Islet precursor cell (in vitro differentiated cells): ENCODE measurements at regions not wholly inside any gene's neighbourhood (a gene's known extent, or its start where the extent isn't known, plus 50 kb on each side); places are given as distances from the start of the nearest gene placed in this dataset.

Experiments used
- DNase-seq: peaks from one replicate; pipeline ENCODE4 v3.0.0-alpha.2; 2018

GRCh38 chr11:120032766-120033390 is 105.0 kb downstream of the TRIM29 start:
- DNase-seq, result peak; percentile 45

GRCh38 chr11:120031612-120032600 is 106.0 kb downstream of the TRIM29 start:
- DNase-seq, result peak; percentile 49

- DNase-seq, result peak; percentile 33
Measured at GRCh38 chr11:120031156-120031555, 106.8 kb downstream of the TRIM29 start.

- peak; percentile 35 for DNase-seq
Measured at GRCh38 chr11:120030411-120030810, 107.5 kb downstream of the TRIM29 start.

GRCh38 chr11:120029321-120029720 is 108.6 kb downstream of the TRIM29 start:
- DNase-seq, result peak; percentile 42

GRCh38 chr11:120028897-120029258 is 109.0 kb downstream of the TRIM29 start:
- DNase-seq, result no peak

- DNase-seq, result peak; percentile 48
Measured at GRCh38 chr11:120028181-120028896, 109.6 kb downstream of the TRIM29 start.

GRCh38 chr11:120027546-120028180 is 110.2 kb downstream of the TRIM29 start:
- peak; percentile 51 for DNase-seq

- peak; percentile 38 for DNase-seq
Measured at GRCh38 chr11:120025606-120026335, 112.1 kb downstream of the TRIM29 start.

GRCh38 chr11:120024586-120024985 is 113.3 kb downstream of the TRIM29 start:
- no peak for DNase-seq

GRCh38 chr11:120024046-120024445 is 113.9 kb downstream of the TRIM29 start:
- peak; percentile 50 for DNase-seq

GRCh38 chr11:120023551-120023950 is 114.4 kb downstream of the TRIM29 start:
- no peak for DNase-seq

- peak; percentile 54 for DNase-seq
Measured at GRCh38 chr11:120023120-120023519, 114.8 kb downstream of the TRIM29 start.

GRCh38 chr11:120022617-120023016 is 115.3 kb downstream of the TRIM29 start:
- DNase-seq, result peak; percentile 22

GRCh38 chr11:120021978-120022377 is 115.9 kb downstream of the TRIM29 start:
- peak; percentile 22 for DNase-seq

- DNase-seq, result peak; percentile 61
Measured at GRCh38 chr11:120021391-120021953, 116.4 kb downstream of the TRIM29 start.

- peak; percentile 69 for DNase-seq
Measured at GRCh38 chr11:120020981-120021380, 116.9 kb downstream of the TRIM29 start.

- no peak for DNase-seq
Measured at GRCh38 chr11:120020486-120020885, 117.4 kb downstream of the TRIM29 start.

- DNase-seq, result peak; percentile 45
Measured at GRCh38 chr11:120019191-120019590, 118.7 kb downstream of the TRIM29 start.

- DNase-seq, result peak; percentile 51
Measured at GRCh38 chr11:120017582-120018150, 120.2 kb downstream of the TRIM29 start.
